Omental fat pad (tissue), 3 donors: ENCODE measurements at regions not wholly inside any gene's neighbourhood (a gene's known extent, or its start where the extent isn't known, plus 50 kb on each side); places are given as distances from the start of the nearest gene placed in this dataset.

ENCODE experiments used
- ATAC-seq: fragments of 150-250 bp; one replicate; pipeline ENCODE4 v1.9.1; 2016; ENCODE audit warnings: mild to moderate bottlenecking, moderate library complexity; ENCODE audit not compliant: low FRiP score
- DNase-seq: peaks from one replicate; pipeline ENCODE4 v3.0.0-alpha.2; 2019; ENCODE audit warnings: low spot score
- CTCF ChIP-seq, 3 donors: fragments of 450-650 bp; IDR thresholded peaks; one replicate each; pipeline ENCODE4 v1.5.1; 2016 to 2017; ENCODE audit warnings: antibody characterized with exemption in 3 of 3, mild to moderate bottlenecking in 3 of 3, moderate library complexity in 2 of 3

GRCh38 chr3:168405288-168405687 lies 309.6 kb upstream of the GOLIM4 start:
- no peak for DNase-seq
- ATAC-seq, result no peak
- no peak for TF ChIP-seq CTCF (IDR thresholded peaks at IDR 0.05)

DNA sequence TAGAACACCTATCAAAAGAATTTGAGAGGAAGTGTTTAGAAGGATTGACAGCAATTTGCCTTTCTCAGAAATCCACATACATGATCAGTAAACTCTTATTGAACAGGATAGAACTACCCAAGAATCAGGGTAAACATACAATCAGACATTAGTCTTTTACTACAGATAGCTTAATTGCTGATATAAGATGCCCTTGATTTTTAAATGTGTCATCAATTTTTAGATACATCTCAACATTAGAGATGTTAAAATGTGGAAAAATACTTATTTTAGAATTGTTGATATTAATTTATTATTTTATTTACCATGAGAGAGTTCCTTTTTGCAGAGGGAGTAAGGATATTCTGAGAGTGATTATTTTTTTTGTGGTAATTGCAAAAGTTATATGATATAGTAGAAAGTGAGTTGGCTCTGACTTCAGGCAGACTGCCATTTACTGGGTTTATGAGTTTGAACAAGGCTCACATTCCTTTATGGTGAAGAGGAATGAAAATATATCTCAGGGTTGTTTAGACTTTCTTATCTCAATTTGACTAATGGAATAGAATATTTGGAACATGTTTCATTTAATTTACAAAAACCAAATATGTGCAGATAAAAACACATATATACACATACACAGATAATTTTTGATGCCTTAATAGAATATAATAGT lies 302.8 kb upstream of the GOLIM4 start:
- DNase-seq (no peak), ATAC-seq (no peak)
- TF ChIP-seq CTCF (IDR thresholded peaks at IDR 0.05), result no peak

DNA sequence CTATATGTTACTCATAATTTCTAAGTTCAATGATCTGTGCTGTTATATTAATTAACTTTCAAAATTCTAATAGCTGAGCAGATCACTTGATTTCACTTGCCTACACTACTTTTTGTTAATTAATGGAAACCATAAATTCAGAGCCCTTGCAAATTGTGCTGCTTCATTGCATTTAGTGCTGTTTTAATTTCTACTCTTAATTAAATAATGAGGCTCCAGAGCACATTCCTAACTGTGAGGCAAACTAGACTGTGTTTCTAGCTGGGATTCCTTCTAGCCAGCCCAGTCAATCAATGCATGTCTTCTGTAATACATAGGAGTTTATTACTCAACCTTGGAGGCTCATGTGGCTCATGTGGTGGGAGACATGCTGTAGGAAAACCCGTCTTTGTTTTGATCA lies 301.1 kb upstream of the GOLIM4 start:
- no peak for ATAC-seq
- no peak for TF ChIP-seq CTCF (IDR thresholded peaks at IDR 0.05)

GRCh38 chr3:168395551-168395950 lies 299.8 kb upstream of the GOLIM4 start:
- no peak for DNase-seq
- TF ChIP-seq CTCF (IDR thresholded peaks at IDR 0.05), result no peak
- no peak for ATAC-seq

More for the DNA sequence above, 301.1 kb upstream of the GOLIM4 start:
- no peak for DNase-seq

GRCh38 chr3:168394439-168394838 lies 298.7 kb upstream of the GOLIM4 start:
- no peak for TF ChIP-seq CTCF (IDR thresholded peaks at IDR 0.05)
- ATAC-seq (no peak), DNase-seq (no peak)

DNA sequence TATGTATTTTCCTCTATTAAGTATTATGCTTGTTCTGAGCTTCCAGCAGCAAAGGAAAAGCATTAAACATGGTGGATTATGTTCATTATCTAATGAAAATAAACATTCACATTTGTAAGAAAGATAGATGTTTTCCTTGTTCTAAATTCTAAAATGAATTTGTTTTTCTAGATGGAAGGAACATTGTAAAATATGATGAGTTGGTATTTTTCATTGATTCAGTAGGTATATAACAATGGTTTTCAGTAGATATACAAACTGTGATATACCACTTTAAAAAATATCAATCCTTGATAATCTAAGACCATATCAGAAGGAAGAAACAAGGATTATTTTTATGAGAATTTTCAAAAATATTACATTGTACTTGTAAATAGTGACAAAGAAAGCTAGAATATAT lies 290.6 kb upstream of the GOLIM4 start:
- DNase-seq (no peak), ATAC-seq (no peak)

More for the DNA sequence above, 290.6 kb upstream of the GOLIM4 start:
- no peak for TF ChIP-seq CTCF (IDR thresholded peaks at IDR 0.05)
